IMR-90 (cell line): ENCODE measurements at regions not wholly inside any gene's neighbourhood (a gene's known extent, or its start where the extent isn't known, plus 50 kb on each side); places are given as distances from the start of the nearest gene placed in this dataset.
A peak's percentile ranks its signal among the peaks of the same experiment; 100 is the strongest.

ENCODE experiments used
- ATAC-seq: fragments of 200-7000 bp; cut with Tn5 transposase; 2 replicates; pipeline ENCODE4 v1.9.1; 2020; ENCODE audit warnings: low read depth, mild to moderate bottlenecking, moderate library complexity
- BruUV-seq: library from RNA; stranded (reverse); fragments of 400-500 nt; replicated peaks from 2 replicates; lab custom pipeline; 2021; lab: Mats Ljungman, UMichigan
- CTCF ChIA-PET: fragments of 300-600 bp; formaldehyde crosslinking; extraction: SDS; loops from one replicate; lab custom pipeline; 2021; ENCODE audit warnings: antibody characterized with exemption; lab: Yijun Ruan, JAX
- POLR2A ChIA-PET: fragments of 300-600 bp; sonication (Branson Sonifier 250); formaldehyde crosslinking; loops from one replicate; lab custom pipeline; 2022; ENCODE audit warnings: antibody characterized with exemption; ENCODE audit not compliant: unreplicated experiment; lab: Charles Lee
- DNase-seq: peaks from one replicate; pipeline ENCODE4 v3.0.0; 2013
- H2AFZ ChIP-seq: replicated peaks from 2 replicates; pipeline ENCODE3; 2013; ENCODE audit warnings: low read length, mild to moderate bottlenecking; ENCODE audit not compliant: poor library complexity
- H2AK5ac ChIP-seq: 2 replicates; pipeline ENCODE4 v1.6.1; 2013; ENCODE audit warnings: low read depth, low read length, inconsistent platforms
- H2AK9ac ChIP-seq: replicated peaks from 2 replicates; pipeline ENCODE3; 2013; ENCODE audit warnings: mild to moderate bottlenecking, low read depth, low read length, moderate library complexity; ENCODE audit not compliant: poor library complexity
- H2BK120ac ChIP-seq: 2 replicates; pipeline ENCODE4 v1.6.1; 2013; ENCODE audit warnings: low read depth, low read length, inconsistent platforms
- H2BK15ac ChIP-seq: 3 replicates; pipeline ENCODE4 v1.6.1; 2013; ENCODE audit warnings: low read depth, low read length, inconsistent platforms
- H2BK20ac ChIP-seq: 2 replicates; pipeline ENCODE4 v1.6.1; 2013; ENCODE audit warnings: low read depth, mild to moderate bottlenecking, inconsistent platforms, low read length, moderate library complexity
- H2BK5ac ChIP-seq: 2 replicates; pipeline ENCODE4 v1.6.1; 2013; ENCODE audit warnings: mild to moderate bottlenecking, low read depth, low read length, inconsistent platforms; ENCODE audit not compliant: poor library complexity, severe bottlenecking
- H3K14ac ChIP-seq: replicated peaks from 2 replicates; pipeline ENCODE4 v1.6.1; 2013; ENCODE audit warnings: low read depth, low read length, inconsistent platforms
- H3K18ac ChIP-seq: 2 replicates; pipeline ENCODE4 v1.6.1; 2013; ENCODE audit warnings: low read depth, low read length, control low read depth
- H3K23ac ChIP-seq: 2 replicates; pipeline ENCODE4 v1.6.1; 2013; ENCODE audit warnings: low read depth, low read length, inconsistent platforms
- H3K27ac ChIP-seq: 2 replicates; pipeline ENCODE4 v1.5.1; 2013; ENCODE audit warnings: mild to moderate bottlenecking, control low read depth, low read length; ENCODE audit not compliant: insufficient read depth
- H3K27me3 ChIP-seq: 2 replicates; pipeline ENCODE4 v1.6.1; 2013; ENCODE audit warnings: low read length; ENCODE audit not compliant: control insufficient read depth, insufficient read depth
- H3K36me3 ChIP-seq: 2 replicates; pipeline ENCODE4 v1.6.1; 2013; ENCODE audit warnings: low read length, mixed read lengths; ENCODE audit not compliant: control insufficient read depth, insufficient read depth
- H3K4ac ChIP-seq: 2 replicates; pipeline ENCODE4 v1.6.1; 2013; ENCODE audit warnings: low read depth, low read length, inconsistent platforms
- H3K4me1 ChIP-seq: 2 replicates; pipeline ENCODE4 v1.6.1; 2013; ENCODE audit warnings: low read length, mixed read lengths; ENCODE audit not compliant: control insufficient read depth, insufficient read depth
- H3K4me2 ChIP-seq: 2 replicates; pipeline ENCODE4 v1.6.1; 2013; ENCODE audit warnings: low read depth, mild to moderate bottlenecking, control low read depth, low read length, moderate library complexity
- H3K4me3 ChIP-seq: 2 replicates; pipeline ENCODE4 v1.5.1; 2013; ENCODE audit warnings: low read depth, mild to moderate bottlenecking, control low read depth, low read length, moderate library complexity; ENCODE audit not compliant: insufficient read depth
- H3K56ac ChIP-seq: 2 replicates; pipeline ENCODE4 v1.6.1; 2013; ENCODE audit warnings: low read length, inconsistent platforms; ENCODE audit not compliant: insufficient read depth; ENCODE audit errors: extremely low read depth
- H3K79me1 ChIP-seq, 2 experiments: 2 replicates each; pipeline ENCODE4 v1.6.1; 2013; ENCODE audit warnings: low read length in 2 of 2, inconsistent platforms in 1 of 2, low read depth in 1 of 2
- H3K9ac ChIP-seq: 2 replicates; pipeline ENCODE4 v1.6.1; 2013; ENCODE audit warnings: low read depth, low read length, control low read depth
- H3K9me1 ChIP-seq: 2 replicates; pipeline ENCODE4 v1.6.1; 2013; ENCODE audit warnings: low read length, inconsistent platforms; ENCODE audit not compliant: insufficient read depth
- H3K9me3 ChIP-seq: 2 replicates; pipeline ENCODE4 v1.6.1; 2013; ENCODE audit warnings: low read length; ENCODE audit not compliant: control insufficient read depth, insufficient read depth
- H4K20me1 ChIP-seq: 2 replicates; pipeline ENCODE4 v1.6.1; 2013; ENCODE audit warnings: low read length, inconsistent platforms; ENCODE audit not compliant: insufficient read depth
- H4K5ac ChIP-seq: 2 replicates; pipeline ENCODE4 v1.6.1; 2013; ENCODE audit warnings: mild to moderate bottlenecking, low read depth, low read length, control low read depth
- H4K8ac ChIP-seq, 2 experiments: 2 replicates each; pipeline ENCODE4 v1.6.1; 2013; ENCODE audit warnings: low read depth in 2 of 2, low read length in 2 of 2, control low read depth in 1 of 2, inconsistent platforms in 1 of 2
- H4K91ac ChIP-seq: 2 replicates; pipeline ENCODE4 v1.6.1; 2013; ENCODE audit warnings: low read depth, low read length, inconsistent platforms; ENCODE audit not compliant: insufficient read depth
- MAFK ChIP-seq: IDR thresholded peaks from 2 replicates; pipeline ENCODE4 v1.6.1; 2012; ENCODE audit warnings: low read depth, low read length, improper control_type of control experiment
- RCOR1 ChIP-seq: IDR thresholded peaks from 2 replicates; pipeline ENCODE4 v1.6.1; 2012; ENCODE audit warnings: mild to moderate bottlenecking, low read length, improper control_type of control experiment; ENCODE audit not compliant: insufficient replicate concordance
- SMC3 ChIP-seq: fragments of 150-350 bp; IDR thresholded peaks from 2 replicates; pipeline ENCODE4 v1.6.1; 2016; ENCODE audit warnings: low read depth, mild to moderate bottlenecking, antibody characterized with exemption, low read length, moderate library complexity
- WGBS, 2 experiments: methylation state at CpG; one replicate each; pipeline versions ENCODE4 v1.1.5 to v1.1.7; 2013; ENCODE audit warnings: missing lambda C conversion rate in 2 of 2; ENCODE audit not compliant: insufficient read length in 1 of 2; ENCODE audit errors: extremely low coverage in 2 of 2; 5-methylcytosine and 5-hydroxymethylcytosine counted together
- dilution Hi-C: fragments of 300-500 bp; cut with HindIII; formaldehyde crosslinking; loops from one replicate; pipeline ENCODE4 v1.14.3; 2018; ENCODE audit warnings: low sequenced_read_pairs; ENCODE audit not compliant: unreplicated experiment
- in situ Hi-C: fragments of 300-500 bp; cut with MboI; formaldehyde crosslinking; loops from 3 replicates; pipeline ENCODE4 v1.14.3; 2019; ENCODE audit warnings: low sequenced_read_pairs, inconsistent platforms, mixed read lengths
- intact Hi-C: fragments of 100-400 bp; cut with micrococcal nuclease; formaldehyde crosslinking; loops from 2 replicates; pipeline ENCODE4 v1.10.0; 2022

DNA sequence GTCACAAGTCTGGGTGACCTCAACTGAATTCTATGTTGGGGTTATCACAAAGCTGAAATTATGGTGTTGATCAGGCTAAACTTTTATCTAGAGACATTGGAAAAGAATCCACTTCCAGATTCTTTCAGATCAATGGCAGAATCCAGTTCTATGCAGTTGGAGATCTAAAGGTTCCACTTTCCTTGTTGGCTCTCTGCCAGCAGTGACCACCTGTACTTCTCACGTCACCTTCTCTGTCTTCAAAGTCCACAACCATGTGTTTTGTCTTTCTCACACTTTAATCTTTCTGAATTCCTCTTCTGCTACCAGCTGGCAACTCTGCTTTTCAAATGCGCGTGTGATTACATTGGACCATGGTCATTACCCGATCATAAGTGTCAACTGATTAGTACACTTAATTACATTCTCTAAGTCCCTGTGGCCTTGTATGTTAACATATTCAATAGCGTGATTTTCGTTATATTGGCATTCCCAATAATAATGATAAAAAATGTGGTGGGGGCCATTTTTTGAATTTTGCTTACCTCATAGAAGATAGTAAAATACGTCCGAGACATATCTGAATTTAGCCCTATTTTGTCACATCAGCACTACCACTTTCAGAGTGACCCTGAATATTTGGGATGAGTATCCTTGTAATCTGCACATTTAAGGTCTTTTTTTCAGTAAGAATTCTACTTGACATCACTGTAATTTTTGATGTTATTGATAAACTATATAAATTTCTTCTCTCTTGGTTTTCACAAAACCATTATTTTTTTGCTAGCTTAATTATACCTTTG, 73.7 kb upstream of the PRDM9 start:
- no peak overlapping the region for H3K4ac ChIP-seq
- H3K9me1 ChIP-seq: no peaks in the 10 kb centered on the region
- no peak overlapping the region for H3K18ac ChIP-seq
- CTCF ChIA-PET: no interaction called here
- no peaks in the 10 kb centered on the region for H3K36me3 ChIP-seq
- in situ Hi-C loops (no loop called here), intact Hi-C loops (no loop called here), dilution Hi-C loops (no loop called here)
- H3K9ac ChIP-seq: no peak overlapping the region
- TF ChIP-seq MAFK (peak; percentile 43; the same call in 1 of the 2 replicates), SMC3 (no peak), RCOR1 (no peak)
- no peak overlapping the region for H2BK15ac ChIP-seq
- H2BK20ac ChIP-seq: no peak overlapping the region
- no CpG with 5 or more reads among the region's 8 CpGs for WGBS, 2 experiments
- H2AK5ac ChIP-seq: no peak overlapping the region
- H2AFZ ChIP-seq: no peak overlapping the region
- no peak overlapping the region for H4K8ac ChIP-seq
- H2BK120ac ChIP-seq: no peak overlapping the region
- no peak for DNase-seq
- H3K9me3 ChIP-seq: 0 out of 2 replicates have a peak, but pooled peaks cover 5% of the 10 kb centered on the region
- no peak overlapping the region for H3K14ac ChIP-seq
- no peak overlapping the region for H2BK5ac ChIP-seq
- H2AK9ac ChIP-seq: no peak overlapping the region
- POLR2A ChIA-PET: no interaction called here
- H3K27me3 ChIP-seq: no peaks in the 10 kb centered on the region
- no peaks in the 10 kb centered on the region for H3K4me1 ChIP-seq
- H3K56ac ChIP-seq: no peak overlapping the region
- H3K79me1 ChIP-seq: no peaks in the 10 kb centered on the region
- ATAC-seq: no peak
- no peak overlapping the region for H3K4me3 ChIP-seq
- no peak overlapping the region for H3K27ac ChIP-seq
- no peak overlapping the region for H3K4me2 ChIP-seq
- no peak overlapping the region for H4K91ac ChIP-seq
- no peaks in the 10 kb centered on the region for H4K20me1 ChIP-seq
- no peak overlapping the region for H4K5ac ChIP-seq
- no peak overlapping the region for H3K23ac ChIP-seq
- no TSS peak for BruUV-seq
